NCI-H2196 treated with DMSO at 0.1 percent for 48 hours (cell line): ENCODE measurements at regions not wholly inside any gene's neighbourhood (a gene's known extent, or its start where the extent isn't known, plus 50 kb on each side); places are given as distances from the start of the nearest gene placed in this dataset.
"Not testable (repeated sequence)": the region's sequence is repeated elsewhere in the genome, so short reads cannot be mapped to it uniquely, and the experiment has no call there.

Experiments
- DNase-seq: peaks from one replicate; lab custom pipeline; 2025; ENCODE audit not compliant: unreplicated experiment; lab: John Stamatoyannopoulos, UW

DNA sequence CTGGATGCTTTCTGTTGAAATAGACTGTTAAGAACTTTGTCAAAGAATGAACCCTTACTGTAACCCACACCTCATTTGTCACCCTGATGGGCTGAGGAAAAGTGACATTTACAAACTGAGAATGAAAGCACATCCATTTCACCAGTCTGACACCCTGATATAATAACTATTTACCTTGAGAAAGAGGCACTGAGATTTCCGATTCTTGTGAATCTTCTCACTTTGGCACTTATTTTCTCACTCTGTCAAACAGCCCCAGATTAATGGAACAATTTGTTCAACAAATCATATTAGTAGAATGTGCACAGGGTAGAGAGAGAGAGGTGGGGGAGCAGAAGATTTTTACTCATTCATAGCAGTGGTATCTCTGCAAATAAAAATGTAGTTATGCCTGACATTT lies 606.9 kb downstream of the MCTP2 start:
- no peak for DNase-seq

DNA sequence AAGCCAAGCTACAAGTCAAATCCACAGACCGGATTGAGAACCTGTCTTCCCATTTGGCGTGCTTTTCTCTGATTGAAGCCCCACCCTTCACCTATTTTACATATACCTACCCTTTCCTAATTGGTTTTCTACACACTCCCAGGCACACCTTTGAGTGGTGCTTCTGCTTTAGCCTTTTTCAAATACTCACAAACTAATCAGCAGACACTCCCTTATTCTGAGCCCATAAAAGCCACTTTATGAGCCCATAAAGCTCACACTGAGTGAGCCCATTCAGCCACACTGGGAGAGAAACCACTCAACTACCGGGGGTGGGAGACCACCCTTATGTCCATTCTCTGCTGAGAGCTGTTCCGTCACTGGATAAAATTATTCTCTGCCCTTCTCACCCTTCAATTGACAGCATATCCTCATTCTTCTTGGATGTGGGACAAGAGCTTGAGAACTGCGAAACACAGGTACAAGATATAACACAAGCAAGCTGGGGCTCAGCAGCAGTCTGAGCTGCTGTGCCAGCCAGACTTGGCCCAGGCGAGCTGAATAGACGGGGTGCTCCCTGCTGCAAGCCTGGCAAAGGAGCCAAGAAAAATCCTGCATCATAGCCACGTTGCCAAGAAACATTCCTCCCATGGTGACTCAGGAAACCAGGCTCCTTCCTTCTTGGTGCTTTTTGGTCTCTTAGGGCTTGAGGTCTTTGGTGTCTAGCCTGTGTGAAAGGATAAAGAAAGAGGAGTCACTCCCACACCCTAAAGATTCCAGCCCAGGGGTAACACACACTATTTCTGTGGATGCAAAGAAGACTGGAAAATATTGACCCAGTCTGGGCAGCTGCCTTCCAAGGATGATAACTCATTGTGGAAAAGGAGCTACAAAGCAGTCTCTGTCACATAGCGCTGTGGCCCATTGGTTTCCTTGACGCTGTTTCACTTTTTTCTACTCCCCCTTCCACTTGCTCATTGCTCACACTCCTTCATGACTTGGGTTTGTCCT lies 609.7 kb downstream of the MCTP2 start:
- no peak for DNase-seq

DNA sequence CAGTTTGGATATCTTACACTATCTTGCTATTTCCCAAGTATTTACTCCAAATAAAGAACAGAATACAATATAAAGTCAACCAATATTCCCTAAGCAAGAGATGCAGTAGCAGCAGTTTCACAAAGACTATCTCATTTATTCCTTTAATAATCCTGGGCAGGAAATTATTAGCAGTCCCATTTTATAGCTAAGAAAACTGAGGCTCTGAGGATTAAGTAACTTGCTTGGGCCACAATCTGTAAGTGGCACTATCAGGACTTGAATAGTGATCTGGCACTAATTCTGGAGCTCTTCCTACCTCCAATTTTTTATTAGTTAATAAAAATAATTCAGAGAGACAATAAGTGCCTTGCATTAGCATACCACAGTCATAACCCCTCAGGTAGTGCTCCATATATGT lies 611.7 kb downstream of the MCTP2 start:
- no peak for DNase-seq

DNA sequence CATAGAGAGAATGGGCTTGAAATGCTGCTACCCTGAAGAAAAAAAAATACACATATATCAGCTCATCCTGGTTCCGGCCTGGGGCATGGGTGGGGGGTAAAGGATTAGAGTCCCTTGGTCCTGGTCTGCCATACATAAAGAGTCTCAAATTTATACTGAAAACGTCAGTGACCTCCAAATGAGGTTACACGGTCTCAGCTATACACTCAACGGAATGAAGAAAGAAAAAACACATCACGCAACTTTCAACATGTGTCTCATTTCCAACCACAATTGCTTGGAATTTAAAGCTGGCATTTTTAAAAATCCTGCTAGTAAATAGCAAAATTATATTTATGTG lies 612.8 kb downstream of the MCTP2 start:
- no peak for DNase-seq

DNA sequence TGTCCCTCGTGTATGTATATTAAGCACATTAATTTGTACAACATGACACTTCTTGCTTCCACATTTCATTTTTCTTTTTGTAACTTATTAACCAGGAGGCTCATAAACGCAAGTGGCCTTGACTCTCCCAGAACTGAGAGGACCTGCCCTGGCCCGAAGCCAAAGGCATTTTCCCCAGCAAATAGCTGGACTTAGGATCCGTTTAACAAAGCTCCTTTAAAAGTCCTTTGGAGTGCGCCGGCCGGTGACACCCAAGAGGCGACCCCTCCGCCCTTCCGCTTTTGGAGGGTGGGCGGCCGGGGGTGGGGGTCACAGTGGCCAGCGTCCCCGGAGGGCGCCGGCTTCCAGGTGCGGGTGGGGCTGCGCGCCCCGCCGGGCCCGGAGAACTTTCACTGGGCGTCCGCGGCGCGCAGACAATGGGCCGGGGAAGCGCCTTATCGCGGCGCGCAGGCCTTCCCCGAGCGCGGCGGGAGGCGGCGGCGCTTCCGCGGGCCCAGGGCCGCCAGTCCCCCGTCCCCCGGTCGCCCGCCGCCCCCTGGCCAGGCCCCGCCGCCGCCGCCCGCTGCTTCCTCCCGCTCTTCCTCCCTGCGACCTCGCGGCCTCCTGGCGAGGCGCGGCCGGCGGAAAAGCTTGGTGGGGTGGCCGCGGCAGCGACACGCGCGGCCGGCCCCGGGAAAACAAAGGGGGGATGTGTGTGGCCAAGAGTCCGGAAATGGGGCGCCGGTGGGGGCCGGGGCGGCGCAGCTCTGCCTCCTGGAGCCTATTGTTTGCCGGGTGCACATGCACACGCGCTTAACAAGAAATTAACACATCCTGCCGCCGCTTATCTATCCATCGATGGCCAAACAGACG lies 613.4 kb downstream of the MCTP2 start:
- no peak for DNase-seq

DNA sequence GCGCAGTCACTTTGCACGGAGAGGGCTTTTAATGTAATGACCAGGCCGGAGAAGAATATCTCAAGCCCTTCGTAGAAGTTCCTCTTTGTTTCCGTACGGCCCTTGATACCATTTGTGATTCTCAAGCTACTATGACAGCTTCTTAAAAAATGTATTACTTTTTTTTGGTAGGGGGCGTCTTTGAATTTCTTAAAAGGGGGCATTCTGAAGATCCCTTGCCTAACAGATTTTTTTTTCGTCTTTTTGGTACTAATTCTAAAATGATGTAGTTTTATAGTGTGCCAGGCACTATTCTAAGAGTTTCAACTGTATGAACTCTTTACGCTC lies 614.0 kb downstream of the MCTP2 start:
- no peak for DNase-seq

DNA sequence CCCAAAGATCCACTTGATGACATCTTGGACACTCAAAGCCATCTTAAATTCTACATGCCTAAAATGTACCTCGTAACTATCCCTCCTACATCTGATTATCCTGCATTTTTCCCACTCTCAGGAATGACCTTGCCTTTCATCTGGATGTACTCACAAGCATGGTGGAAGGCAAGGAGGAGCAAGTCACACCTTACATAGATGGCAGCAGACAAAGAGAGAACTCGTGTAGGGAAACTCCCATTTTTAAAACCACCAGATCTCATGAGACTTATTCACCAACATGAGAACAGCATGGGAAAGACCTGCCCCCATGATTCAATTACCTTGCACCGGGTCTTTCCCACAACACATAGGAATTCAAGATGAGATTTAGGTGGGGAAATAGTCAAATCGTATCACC lies 616.0 kb downstream of the MCTP2 start:
- no peak for DNase-seq

DNA sequence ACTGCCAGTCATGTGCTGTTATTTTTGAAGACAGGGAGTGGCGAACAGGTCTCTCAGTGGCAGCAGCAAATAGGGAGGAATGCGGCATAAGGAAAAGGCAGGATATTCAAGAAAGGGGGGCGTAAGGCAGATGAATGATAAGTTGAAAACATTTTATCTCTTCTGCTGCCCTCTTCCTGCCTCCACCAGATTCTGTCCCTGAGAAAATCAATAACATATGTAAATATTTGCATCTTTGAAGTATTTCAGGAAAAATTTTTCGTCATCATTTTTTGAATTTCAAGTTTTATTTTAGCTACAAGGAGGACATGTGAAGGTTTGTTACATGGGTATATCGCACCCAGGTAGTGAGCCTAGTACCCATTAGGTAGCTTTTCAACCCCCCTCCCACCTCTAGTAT lies 616.7 kb downstream of the MCTP2 start:
- DNase-seq, result no peak

DNA sequence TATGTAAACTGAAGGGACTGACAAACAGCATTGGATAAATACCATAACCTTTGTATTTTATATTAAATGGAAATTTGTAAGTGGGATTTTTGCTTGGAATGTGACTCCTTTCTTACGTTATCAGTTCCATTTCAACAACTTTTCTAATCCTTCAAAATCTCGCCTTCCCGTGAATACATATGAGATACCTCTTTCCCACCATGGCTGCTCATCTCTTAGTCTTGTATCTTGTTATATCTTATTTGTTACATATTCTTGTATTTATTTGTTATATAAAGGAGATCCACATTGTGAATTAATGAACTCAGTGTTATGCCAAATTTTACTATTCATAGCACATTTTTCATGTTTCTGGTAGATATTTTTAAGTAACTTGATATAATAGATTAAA lies 623.7 kb downstream of the MCTP2 start:
- no peak for DNase-seq

DNA sequence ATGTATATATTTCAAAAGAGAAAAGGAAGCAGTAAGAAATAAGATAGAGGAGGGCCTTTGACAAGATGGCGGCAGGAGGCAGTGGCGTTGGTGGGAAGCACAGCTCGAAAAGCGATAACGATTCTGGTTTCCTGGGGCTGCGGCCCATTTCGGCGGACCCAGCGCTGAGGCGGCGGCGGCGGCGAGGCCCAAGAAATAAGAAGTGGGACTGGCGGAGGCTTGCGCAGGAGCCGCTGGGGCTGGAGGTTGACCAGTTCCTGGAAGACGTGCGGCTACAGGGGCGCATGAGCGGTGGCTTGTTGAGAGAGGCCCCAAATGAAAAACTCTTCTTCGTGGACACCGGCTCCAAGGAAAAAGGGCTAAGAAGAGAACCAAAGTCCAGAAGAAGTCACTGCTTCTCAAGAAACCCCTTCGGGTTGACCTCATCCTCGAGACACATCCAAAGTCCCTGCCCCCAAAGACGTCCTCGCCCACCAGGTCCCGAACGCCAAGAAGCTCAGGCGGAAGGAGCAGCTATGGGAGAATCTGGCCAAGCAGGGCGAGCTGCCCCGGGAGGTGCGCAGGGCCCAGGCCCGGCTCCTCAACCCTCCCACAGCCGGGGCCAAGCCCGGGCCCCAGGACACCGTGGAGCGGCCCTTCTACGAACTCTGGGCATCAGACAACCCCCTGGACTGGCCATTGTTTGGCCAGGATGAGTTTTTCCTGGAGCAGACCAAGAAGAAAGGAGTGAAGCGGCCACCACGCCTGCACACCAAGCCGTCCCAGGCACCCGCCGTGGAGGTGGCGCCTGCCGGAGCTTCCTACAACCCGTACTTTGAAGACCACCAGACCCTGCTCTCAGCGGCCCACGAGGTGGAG lies 624.3 kb downstream of the MCTP2 start:
- DNase-seq, result no peak

DNA sequence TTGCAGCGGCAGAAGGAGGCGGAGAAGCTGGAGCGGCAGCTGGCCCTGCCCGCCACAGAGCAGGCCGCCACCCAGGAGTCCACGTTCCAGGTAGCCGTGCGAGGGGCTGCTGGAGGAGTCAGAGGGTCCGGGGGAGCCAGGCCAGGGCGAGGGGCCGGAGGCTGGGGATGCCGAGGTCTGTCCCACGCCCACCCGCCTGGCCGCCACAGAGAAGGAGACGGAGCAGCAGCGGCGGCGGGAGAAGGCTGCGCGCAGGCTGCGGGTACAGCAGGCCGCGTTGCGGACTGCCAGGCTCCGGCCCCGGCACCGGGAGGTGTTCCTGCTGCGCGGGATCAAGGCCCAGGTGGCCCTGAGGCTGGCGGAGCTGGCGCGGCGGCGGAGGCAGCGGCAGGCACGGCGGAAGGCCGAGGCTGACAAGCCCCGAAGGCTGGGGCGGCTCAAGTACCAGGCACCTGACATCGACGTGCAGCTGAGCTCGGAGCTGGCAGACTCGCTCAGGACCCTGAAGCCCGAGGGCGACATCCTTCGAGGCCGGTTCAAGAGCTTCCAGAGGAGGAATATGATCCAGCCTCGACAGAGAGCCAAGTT lies 625.0 kb downstream of the MCTP2 start:
- DNase-seq, result no peak

DNA sequence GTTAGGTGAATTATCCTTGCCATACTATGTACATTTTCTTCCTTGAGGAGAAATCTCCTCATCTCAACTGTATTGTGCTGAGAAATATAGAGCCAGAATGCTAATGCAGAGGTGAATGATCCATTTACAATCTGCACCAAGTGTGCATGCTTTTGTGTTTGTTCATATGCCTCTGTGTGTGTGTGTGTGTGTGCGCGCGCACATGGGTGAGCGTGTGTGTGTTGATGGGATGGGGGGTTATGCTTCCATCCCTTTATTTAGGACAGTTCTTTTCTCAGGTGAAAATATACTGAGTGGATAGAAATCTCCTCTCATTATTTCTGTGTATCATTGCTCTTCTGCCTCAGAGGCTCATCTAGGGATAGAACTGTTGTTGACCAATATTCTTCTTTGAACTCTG lies 626.1 kb downstream of the MCTP2 start:
- DNase-seq, result no peak

DNA sequence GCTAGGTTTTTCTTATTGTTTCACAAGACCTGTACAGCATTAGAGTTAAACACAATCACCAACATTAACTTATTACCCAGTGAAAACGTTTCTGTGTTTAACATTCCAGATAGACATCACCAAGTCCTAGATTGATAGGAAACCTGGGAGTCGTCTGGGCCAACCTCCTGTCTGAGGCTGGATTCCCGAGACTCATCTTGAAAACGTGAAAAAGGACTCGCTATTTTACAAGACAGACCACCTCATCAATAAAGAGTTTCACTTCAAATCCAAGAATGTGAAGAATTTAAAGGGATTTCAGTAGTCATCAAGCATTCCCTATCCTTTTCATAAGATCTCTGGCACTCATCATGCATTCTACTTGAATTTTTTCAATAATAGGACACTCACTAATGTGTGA lies 626.6 kb downstream of the MCTP2 start:
- no peak for DNase-seq

DNA sequence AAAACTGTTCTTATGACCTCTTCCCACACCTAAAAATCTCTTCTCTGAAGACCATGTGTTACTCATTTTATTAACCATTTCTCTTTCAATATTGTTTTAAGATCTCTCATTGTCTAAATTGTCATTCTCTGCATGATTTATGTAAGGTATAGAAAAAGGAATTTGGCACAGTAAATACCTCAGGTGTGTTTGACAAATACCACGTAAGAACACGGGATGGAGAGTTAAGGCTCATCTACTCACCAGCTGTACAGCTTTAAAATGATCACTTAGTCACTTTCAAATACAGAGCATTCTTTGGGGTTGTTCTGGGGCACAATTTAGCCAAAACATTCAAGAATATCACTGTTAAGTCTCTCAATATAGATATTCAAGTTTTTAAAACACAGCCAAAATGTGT lies 627.1 kb downstream of the MCTP2 start:
- DNase-seq, result no peak

DNA sequence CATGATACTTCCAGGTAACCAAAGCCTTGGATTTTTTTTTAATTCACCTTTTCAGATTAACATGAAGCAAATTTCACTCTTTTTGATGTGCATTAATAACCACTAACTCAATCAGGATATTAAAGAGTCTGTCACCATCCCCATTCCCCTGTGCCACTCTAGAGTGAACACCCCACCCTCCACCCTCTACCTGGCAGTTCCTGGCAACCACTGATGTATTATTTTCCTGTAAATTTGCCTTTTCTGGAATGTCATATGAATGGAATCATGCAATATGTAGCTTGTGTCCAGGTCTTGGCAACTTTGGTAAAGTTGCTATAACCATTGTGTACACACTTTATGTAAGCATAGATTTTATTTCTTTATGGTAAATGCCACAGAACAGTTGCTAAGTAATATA lies 627.6 kb downstream of the MCTP2 start:
- no peak for DNase-seq

DNA sequence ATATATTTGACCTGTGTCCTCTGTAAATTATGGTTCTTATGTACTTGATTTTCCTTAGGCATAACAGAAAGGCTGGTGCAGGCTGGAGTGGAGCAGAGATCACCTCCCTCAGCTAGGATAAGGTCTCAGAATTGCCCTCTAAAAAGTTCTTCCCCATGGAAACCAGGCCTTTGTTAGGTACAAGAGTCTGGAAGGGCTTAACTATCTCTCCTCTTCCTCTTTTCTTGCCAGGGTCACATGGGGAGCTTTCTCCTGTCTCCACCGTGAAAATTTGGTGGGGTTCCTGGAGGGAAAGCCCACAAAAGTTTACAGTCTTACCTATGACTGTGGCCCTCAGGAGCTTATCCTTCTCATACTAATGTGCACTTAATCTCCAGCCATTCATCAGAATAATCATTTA lies 633.2 kb downstream of the MCTP2 start:
- DNase-seq, result no peak

DNA sequence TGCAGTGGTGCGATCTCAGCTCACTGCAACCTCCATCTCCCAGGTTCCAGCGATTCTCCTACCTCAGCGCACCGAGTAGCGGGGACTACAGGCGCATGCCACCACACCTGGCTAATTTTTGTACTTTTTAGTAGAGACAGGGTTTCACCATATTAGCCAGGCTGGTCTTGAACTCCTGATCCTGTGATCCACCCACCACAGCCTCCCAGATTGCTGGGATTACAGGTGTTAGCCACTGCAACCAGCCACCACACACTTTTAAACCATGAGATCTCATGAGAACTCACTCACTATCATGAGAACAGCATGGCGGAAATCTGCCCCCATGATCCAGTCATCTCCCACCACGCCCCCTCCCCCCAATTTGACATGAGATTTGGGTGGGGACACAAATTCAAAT lies 636.9 kb downstream of the MCTP2 start:
- DNase-seq, result not testable (repeated sequence)

DNA sequence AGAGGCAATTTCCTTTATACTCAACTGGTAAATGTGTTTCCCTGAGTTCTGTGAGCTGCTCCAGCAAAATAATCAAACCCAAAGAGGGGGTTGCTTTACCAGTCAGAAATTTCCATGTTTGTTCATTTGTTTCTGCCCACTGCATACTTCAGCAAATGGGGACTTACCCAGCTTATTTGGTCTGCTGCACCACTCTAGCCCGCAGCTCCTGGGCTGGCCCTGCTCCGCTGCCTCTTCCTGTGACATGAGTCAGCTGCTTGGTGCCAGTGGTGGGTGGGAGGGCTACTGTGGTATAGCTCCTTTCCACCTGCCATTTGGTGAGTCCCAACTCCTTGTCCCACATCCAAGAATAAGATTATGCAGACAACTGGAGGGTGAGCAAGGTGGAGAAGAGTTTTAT lies 644.2 kb downstream of the MCTP2 start:
- DNase-seq, result no peak

DNA sequence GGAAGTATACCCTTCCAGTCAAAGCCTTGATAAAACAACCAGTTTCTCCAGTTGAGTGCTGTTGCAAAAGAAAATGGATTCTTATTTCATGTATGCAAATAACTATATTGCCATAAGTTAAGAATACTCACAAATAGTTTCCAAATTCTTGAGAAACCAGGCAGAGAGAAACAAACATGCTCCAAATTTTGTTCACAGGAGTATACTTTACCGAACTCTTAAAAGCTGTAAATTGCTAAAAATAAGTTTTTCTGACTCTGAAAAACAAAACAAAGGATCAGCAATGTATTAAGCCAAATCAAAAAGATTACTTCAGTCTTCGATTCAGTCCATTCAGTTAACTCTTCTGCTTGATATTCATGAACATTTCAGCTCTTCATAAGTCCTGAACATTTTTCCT lies 646.5 kb downstream of the MCTP2 start:
- DNase-seq, result no peak

DNA sequence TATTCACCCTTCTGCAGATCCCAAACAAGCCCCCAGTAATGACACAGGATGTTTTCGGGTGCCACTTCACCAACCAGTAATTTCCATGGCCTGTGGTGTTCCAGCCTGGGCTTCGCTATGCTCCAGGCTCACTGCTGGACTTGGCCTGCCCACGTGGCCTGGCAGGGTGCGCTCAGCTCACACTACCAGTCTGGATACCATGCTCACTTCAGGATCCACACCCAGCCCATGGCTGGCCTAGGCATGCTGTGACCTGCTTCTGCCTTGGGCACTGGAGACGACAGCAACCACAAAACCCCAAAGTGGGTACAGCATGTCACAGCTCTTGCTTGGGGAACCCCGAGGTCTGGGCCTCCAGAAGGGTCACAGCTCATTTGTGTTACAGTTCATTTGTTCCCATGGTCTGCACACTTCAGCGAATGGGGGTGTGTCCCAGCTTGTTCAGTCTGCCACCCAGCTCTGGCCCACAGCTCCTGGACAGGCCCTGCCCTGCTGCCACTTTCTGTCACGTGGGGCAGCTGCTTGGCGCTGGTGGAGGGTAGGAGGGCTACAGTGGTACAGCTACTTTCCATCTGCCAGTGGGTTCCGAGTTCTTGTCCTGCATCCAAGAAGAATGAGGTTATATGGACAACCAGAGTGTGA lies 650.8 kb downstream of the MCTP2 start:
- no peak for DNase-seq

DNA sequence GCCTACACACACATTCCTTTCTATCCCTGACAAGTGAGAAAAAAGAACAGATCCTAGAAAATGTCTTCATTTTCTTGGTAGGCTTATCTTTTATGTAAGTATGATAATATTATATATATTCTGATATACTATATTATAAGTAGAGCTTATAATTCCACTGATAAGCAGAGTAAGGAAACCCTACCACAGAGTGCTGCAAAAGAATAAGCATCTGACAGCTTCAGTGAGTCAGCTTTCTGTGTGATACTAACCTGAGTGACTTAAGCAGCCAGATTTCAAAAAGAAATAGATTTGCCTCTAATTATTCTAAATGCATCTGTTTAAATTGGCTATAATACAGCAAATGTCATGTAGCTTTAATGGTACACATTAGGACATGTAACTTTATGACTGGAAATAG lies 656.0 kb downstream of the MCTP2 start:
- DNase-seq, result no peak
